ENCODE measurements at regions not wholly inside any gene's neighbourhood (a gene's known extent, or its start where the extent isn't known, plus 50 kb on each side); places are given as distances from the start of the nearest gene placed in this dataset.

- in situ Hi-C loops (cut with HindIII; ENCODE audit: low pct_ligation_motif_present, low sequenced_read_pairs): no loop called here
- no peaks in the 10 kb centered on the region for H3K27me3 ChIP-seq (replicated peaks)
- H3K4me3 ChIP-seq (ENCODE audit: low read depth, low read length): no peak overlapping the region
- no peaks in the 10 kb centered on the region for H3K36me3 ChIP-seq (replicated peaks)
- DNase-seq: no peak
- TF ChIP-seq CTCF (IDR thresholded peaks at IDR 0.05; ENCODE audit: low read depth, low read length, missing control alignments): no peak
- no peak overlapping the region for H3K27ac ChIP-seq
These were observed 339.8 kb downstream of the ZEB2 start for GRCh38 chr2:144180131-144180530.

GRCh38 chr2:144170179-144170578 lies 349.7 kb downstream of the ZEB2 start:
- no peaks in the 10 kb centered on the region for H3K36me3 ChIP-seq (replicated peaks)
- H3K27ac ChIP-seq: no peak overlapping the region
- H3K27me3 ChIP-seq (replicated peaks): no peaks in the 10 kb centered on the region
- in situ Hi-C loops (cut with HindIII; ENCODE audit: low pct_ligation_motif_present, low sequenced_read_pairs): no loop called here
- no peak overlapping the region for H3K4me3 ChIP-seq (ENCODE audit: low read depth, low read length)
- TF ChIP-seq CTCF (IDR thresholded peaks at IDR 0.05; ENCODE audit: low read depth, low read length, missing control alignments): no peak
- no peak for DNase-seq

GRCh38 chr2:144166743-144167142 lies 353.2 kb downstream of the ZEB2 start:
- TF ChIP-seq CTCF (IDR thresholded peaks at IDR 0.05; ENCODE audit: low read depth, low read length, missing control alignments): no peak
- Histone ChIP-seq H3K27ac (no peak overlapping the region), H3K27me3 (replicated peaks) (no peaks in the 10 kb centered on the region), H3K36me3 (replicated peaks) (no peaks in the 10 kb centered on the region), H3K4me3 (ENCODE audit: low read depth, low read length) (no peak overlapping the region)
- in situ Hi-C loops (cut with HindIII; ENCODE audit: low pct_ligation_motif_present, low sequenced_read_pairs): no loop called here
- no peak for DNase-seq

- no peak for DNase-seq
- H3K27me3 ChIP-seq (replicated peaks): no peaks in the 10 kb centered on the region
- no peaks in the 10 kb centered on the region for H3K36me3 ChIP-seq (replicated peaks)
- no peak overlapping the region for H3K4me3 ChIP-seq (ENCODE audit: low read depth, low read length)
- in situ Hi-C loops (cut with HindIII; ENCODE audit: low pct_ligation_motif_present, low sequenced_read_pairs): no loop called here
- no peak overlapping the region for H3K27ac ChIP-seq
- no peak for TF ChIP-seq CTCF (IDR thresholded peaks at IDR 0.05; ENCODE audit: low read depth, low read length, missing control alignments)
These were observed 354.2 kb downstream of the ZEB2 start for GRCh38 chr2:144165599-144166250.

- Histone ChIP-seq H3K4me3 (ENCODE audit: low read depth, low read length) (no peak overlapping the region), H3K36me3 (replicated peaks) (no peaks in the 10 kb centered on the region), H3K27ac (no peak overlapping the region), H3K27me3 (replicated peaks) (no peaks in the 10 kb centered on the region)
- no peak for DNase-seq
- no peak for TF ChIP-seq CTCF (IDR thresholded peaks at IDR 0.05; ENCODE audit: low read depth, low read length, missing control alignments)
- in situ Hi-C loops (cut with HindIII; ENCODE audit: low pct_ligation_motif_present, low sequenced_read_pairs): no loop called here
These were observed 356.3 kb downstream of the ZEB2 start for GRCh38 chr2:144163592-144163991.

- Histone ChIP-seq H3K27me3 (replicated peaks) (no peaks in the 10 kb centered on the region), H3K27ac (no peak overlapping the region), H3K36me3 (replicated peaks) (no peaks in the 10 kb centered on the region), H3K4me3 (ENCODE audit: low read depth, low read length) (no peak overlapping the region)
- peak; percentile 57 for TF ChIP-seq CTCF (IDR thresholded peaks at IDR 0.05; ENCODE audit: low read depth, low read length, missing control alignments)
- no peak for DNase-seq
- in situ Hi-C loops (cut with HindIII; ENCODE audit: low pct_ligation_motif_present, low sequenced_read_pairs): no loop called here
These were observed 357.3 kb downstream of the ZEB2 start for GRCh38 chr2:144162652-144163051.

All from brain microvascular endothelial cell (primary cell).